ENCODE measurements at regions not wholly inside any gene's neighbourhood (a gene's known extent, or its start where the extent isn't known, plus 50 kb on each side); places are given as distances from the start of the nearest gene placed in this dataset.
"Not testable (repeated sequence)": the region's sequence is repeated elsewhere in the genome, so short reads cannot be mapped to it uniquely, and the experiment has no call there.

GRCh38 chr9:19895578-19895977 is 106.7 kb upstream of the SLC24A2 start:
- H3K27me3 ChIP-seq (ENCODE audit: low read depth); H3K4me3 ChIP-seq; H3K36me3 ChIP-seq (replicated peaks); DNase-seq (ENCODE audit: low spot score in 2 of 2); H3K9me3 ChIP-seq; in situ Hi-C loops (cut with MboI; ENCODE audit: low sequenced_read_pairs); H3K4me1 ChIP-seq: not testable (repeated sequence)

- Histone ChIP-seq H3K27me3 (ENCODE audit: low read depth) (no peaks in the 10 kb centered on the region), H3K36me3 (replicated peaks) (no peaks in the 10 kb centered on the region), H3K9me3 (no peaks in the 10 kb centered on the region), H3K4me3 (no peak overlapping the region), H3K4me1 (no peaks in the 10 kb centered on the region)
- in situ Hi-C loops (cut with MboI; ENCODE audit: low sequenced_read_pairs): no loop called here
- no peak for DNase-seq (ENCODE audit: low spot score in 2 of 2)
These were observed 106.2 kb upstream of the SLC24A2 start for GRCh38 chr9:19895006-19895405.

GRCh38 chr9:19885608-19886007 is 96.8 kb upstream of the SLC24A2 start:
- in situ Hi-C loops (cut with MboI; ENCODE audit: low sequenced_read_pairs): no loop called here
- H3K4me3 ChIP-seq: no peak overlapping the region
- no peaks in the 10 kb centered on the region for H3K27me3 ChIP-seq (ENCODE audit: low read depth)
- DNase-seq (ENCODE audit: low spot score in 2 of 2): no peak
- H3K36me3 ChIP-seq (replicated peaks): no peaks in the 10 kb centered on the region
- no peaks in the 10 kb centered on the region for H3K4me1 ChIP-seq
- no peaks in the 10 kb centered on the region for H3K9me3 ChIP-seq

- H3K4me1 ChIP-seq: no peaks in the 10 kb centered on the region
- no peaks in the 10 kb centered on the region for H3K27me3 ChIP-seq (ENCODE audit: low read depth)
These were observed 90.2 kb upstream of the SLC24A2 start for GRCh38 chr9:19879062-19879461.

GRCh38 chr9:19876569-19877316 is 87.9 kb upstream of the SLC24A2 start:
- Histone ChIP-seq H3K36me3 (replicated peaks) (no peaks in the 10 kb centered on the region), H3K4me1 (no peaks in the 10 kb centered on the region), H3K27me3 (ENCODE audit: low read depth) (no peaks in the 10 kb centered on the region), H3K9me3 (no peaks in the 10 kb centered on the region), H3K4me3 (no peak overlapping the region)
- in situ Hi-C loops (cut with MboI; ENCODE audit: low sequenced_read_pairs): no loop called here
- no peak for DNase-seq (ENCODE audit: low spot score in 2 of 2)

More at GRCh38 chr9:19879062-19879461, 90.2 kb upstream of the SLC24A2 start:
- no peaks in the 10 kb centered on the region for H3K36me3 ChIP-seq (replicated peaks)
- in situ Hi-C loops (cut with MboI; ENCODE audit: low sequenced_read_pairs): no loop called here
- DNase-seq (ENCODE audit: low spot score in 2 of 2): no peak
- no peak overlapping the region for H3K4me3 ChIP-seq
- H3K9me3 ChIP-seq: no peaks in the 10 kb centered on the region

GRCh38 chr9:19875291-19875920 is 86.6 kb upstream of the SLC24A2 start:
- Histone ChIP-seq H3K27me3 (ENCODE audit: low read depth) (no peaks in the 10 kb centered on the region), H3K4me3 (no peak overlapping the region), H3K9me3 (no peaks in the 10 kb centered on the region), H3K4me1 (no peaks in the 10 kb centered on the region), H3K36me3 (replicated peaks) (no peaks in the 10 kb centered on the region)
- DNase-seq (ENCODE audit: low spot score in 2 of 2): no peak
- in situ Hi-C loops (cut with MboI; ENCODE audit: low sequenced_read_pairs): no loop called here

GRCh38 chr9:19873188-19873587 is 84.4 kb upstream of the SLC24A2 start:
- H3K4me3 ChIP-seq; DNase-seq (ENCODE audit: low spot score in 2 of 2); H3K27me3 ChIP-seq (ENCODE audit: low read depth); H3K36me3 ChIP-seq (replicated peaks); in situ Hi-C loops (cut with MboI; ENCODE audit: low sequenced_read_pairs); H3K4me1 ChIP-seq; H3K9me3 ChIP-seq: not testable (repeated sequence)

GRCh38 chr9:19870988-19871387 is 82.2 kb upstream of the SLC24A2 start:
- Histone ChIP-seq H3K9me3 (no peaks in the 10 kb centered on the region), H3K4me3 (no peak overlapping the region), H3K27me3 (ENCODE audit: low read depth) (no peaks in the 10 kb centered on the region), H3K4me1 (no peaks in the 10 kb centered on the region), H3K36me3 (replicated peaks) (no peaks in the 10 kb centered on the region)
- in situ Hi-C loops (cut with MboI; ENCODE audit: low sequenced_read_pairs): no loop called here
- DNase-seq (ENCODE audit: low spot score in 2 of 2): no peak

- Histone ChIP-seq H3K36me3 (replicated peaks) (no peaks in the 10 kb centered on the region), H3K9me3 (no peaks in the 10 kb centered on the region), H3K4me1 (no peaks in the 10 kb centered on the region), H3K4me3 (no peak overlapping the region), H3K27me3 (ENCODE audit: low read depth) (no peaks in the 10 kb centered on the region)
- in situ Hi-C loops (cut with MboI; ENCODE audit: low sequenced_read_pairs): no loop called here
- no peak for DNase-seq (ENCODE audit: low spot score in 2 of 2)
These were observed 52.1 kb upstream of the SLC24A2 start for GRCh38 chr9:19840953-19841352.

Measured in HAP-1 (cell line).